ENCODE measurements at regions not wholly inside any gene's neighbourhood (a gene's known extent, or its start where the extent isn't known, plus 50 kb on each side); places are given as distances from the start of the nearest gene placed in this dataset.

GRCh38 chr18:55861266-55861665, 273.3 kb upstream of the TCF4 start:
- H3F3A ChIP-seq (ENCODE audit: insufficient read depth, low read length), result no peaks in the 10 kb centered on the region
- H3K27ac ChIP-seq (ENCODE audit: low read length), result no peak overlapping the region
- DNase-seq, result no peak
- H3K9ac ChIP-seq (ENCODE audit: low read length), result no peak overlapping the region
- no peak overlapping the region for H3K4me2 ChIP-seq (ENCODE audit: low read depth, low read length)
- no peaks in the 10 kb centered on the region for H3K4me1 ChIP-seq (ENCODE audit: low read length)
- no peak overlapping the region for H2AFZ ChIP-seq (ENCODE audit: low read length)
- H3K79me2 ChIP-seq (ENCODE audit: low read length), result no peaks in the 10 kb centered on the region
- TF ChIP-seq CTCF (IDR thresholded peaks at IDR 0.05; ENCODE audit: low read length), result peak; percentile 9; the same call in 1 of the 2 replicates
- no peak for TF ChIP-seq EZH2phosphoT487 (IDR thresholded peaks at IDR 0.05; ENCODE audit: low read length)
- no peaks in the 10 kb centered on the region for H4K20me1 ChIP-seq (ENCODE audit: insufficient read depth, low read length)
- H3K4me3 ChIP-seq (ENCODE audit: low read length), result no peak overlapping the region
- no peaks in the 10 kb centered on the region for H3K9me3 ChIP-seq (replicated peaks; ENCODE audit: insufficient read depth, low read length)
- H3K9me2 ChIP-seq (replicated peaks; ENCODE audit: insufficient read depth, low read length), result no peaks in the 10 kb centered on the region
- no peaks in the 10 kb centered on the region for H3K36me3 ChIP-seq (replicated peaks; ENCODE audit: insufficient read depth, low read length)
- no peaks in the 10 kb centered on the region for H3K27me3 ChIP-seq (replicated peaks; ENCODE audit: insufficient read depth, low read length)

GRCh38 chr18:55858661-55859515, 270.9 kb upstream of the TCF4 start:
- Histone ChIP-seq H3K4me3 (ENCODE audit: low read length) (no peak overlapping the region), H3K27me3 (replicated peaks; ENCODE audit: insufficient read depth, low read length) (no peaks in the 10 kb centered on the region), H3K9ac (ENCODE audit: low read length) (no peak overlapping the region)

GRCh38 chr18:55857956-55858355, 270.0 kb upstream of the TCF4 start:
- Histone ChIP-seq H3K4me2 (ENCODE audit: low read depth, low read length) (no peak overlapping the region), H3K9me3 (replicated peaks; ENCODE audit: insufficient read depth, low read length) (no peaks in the 10 kb centered on the region), H3K9ac (ENCODE audit: low read length) (no peak overlapping the region), H3K27ac (ENCODE audit: low read length) (no peak overlapping the region), H4K20me1 (ENCODE audit: insufficient read depth, low read length) (no peaks in the 10 kb centered on the region), H3K4me3 (ENCODE audit: low read length) (no peak overlapping the region), H2AFZ (ENCODE audit: low read length) (no peak overlapping the region), H3K27me3 (replicated peaks; ENCODE audit: insufficient read depth, low read length) (no peaks in the 10 kb centered on the region), H3F3A (ENCODE audit: insufficient read depth, low read length) (no peaks in the 10 kb centered on the region), H3K9me2 (replicated peaks; ENCODE audit: insufficient read depth, low read length) (no peaks in the 10 kb centered on the region), H3K36me3 (replicated peaks; ENCODE audit: insufficient read depth, low read length) (no peaks in the 10 kb centered on the region), H3K4me1 (ENCODE audit: low read length) (no peaks in the 10 kb centered on the region), H3K79me2 (ENCODE audit: low read length) (no peaks in the 10 kb centered on the region)
- no peak for TF ChIP-seq EZH2phosphoT487 (IDR thresholded peaks at IDR 0.05; ENCODE audit: low read length)
- no peak for TF ChIP-seq CTCF (IDR thresholded peaks at IDR 0.05; ENCODE audit: low read length)
- TF ChIP-seq EZH2 (optimal IDR thresholded peaks at IDR 0.05; ENCODE audit: low read depth, low read length), result no peak
- no peak for DNase-seq

More at GRCh38 chr18:55858661-55859515, 270.9 kb upstream of the TCF4 start:
- Histone ChIP-seq H3K79me2 (ENCODE audit: low read length) (no peaks in the 10 kb centered on the region), H4K20me1 (ENCODE audit: insufficient read depth, low read length) (no peaks in the 10 kb centered on the region), H3K4me1 (ENCODE audit: low read length) (no peaks in the 10 kb centered on the region), H2AFZ (ENCODE audit: low read length) (no peak overlapping the region), H3K9me3 (replicated peaks; ENCODE audit: insufficient read depth, low read length) (no peaks in the 10 kb centered on the region), H3K36me3 (replicated peaks; ENCODE audit: insufficient read depth, low read length) (no peaks in the 10 kb centered on the region), H3F3A (ENCODE audit: insufficient read depth, low read length) (no peaks in the 10 kb centered on the region), H3K4me2 (ENCODE audit: low read depth, low read length) (no peak overlapping the region), H3K27ac (ENCODE audit: low read length) (no peak overlapping the region), H3K9me2 (replicated peaks; ENCODE audit: insufficient read depth, low read length) (no peaks in the 10 kb centered on the region)
- TF ChIP-seq CTCF (IDR thresholded peaks at IDR 0.05; ENCODE audit: low read length) (no peak), EZH2 (optimal IDR thresholded peaks at IDR 0.05; ENCODE audit: low read depth, low read length) (no peak), EZH2phosphoT487 (IDR thresholded peaks at IDR 0.05; ENCODE audit: low read length) (no peak)
- DNase-seq, result no peak

All from MM.1S (cell line).